Brain microvascular endothelial cell (primary cell): ENCODE measurements at regions not wholly inside any gene's neighbourhood (a gene's known extent, or its start where the extent isn't known, plus 50 kb on each side); places are given as distances from the start of the nearest gene placed in this dataset.

Source experiments
- DNase-seq: peaks from one replicate; pipeline ENCODE4 v3.0.0-alpha.2; 2020
- H3K27ac ChIP-seq: fragments of 250-450 bp; sonication (Bioruptor Pico); 2 replicates; pipeline ENCODE4 v1.5.1; 2020; ENCODE audit warnings: mild to moderate bottlenecking, moderate library complexity
- H3K27me3 ChIP-seq: fragments of 250-450 bp; sonication (Bioruptor Pico); replicated peaks from 2 replicates; pipeline ENCODE4 v1.5.1; 2020; ENCODE audit warnings: mild to moderate bottlenecking
- H3K36me3 ChIP-seq: fragments of 250-450 bp; sonication (Bioruptor Pico); replicated peaks from 2 replicates; pipeline ENCODE4 v1.5.1; 2020; ENCODE audit warnings: mild to moderate bottlenecking
- H3K4me3 ChIP-seq: 2 replicates; pipeline ENCODE4 v1.5.1; 2011; ENCODE audit warnings: low read depth, mild to moderate bottlenecking, control low read depth, low read length, moderate library complexity
- CTCF ChIP-seq: IDR thresholded peaks from 2 replicates; pipeline ENCODE4 v1.5.1; 2011; ENCODE audit warnings: low read depth, mild to moderate bottlenecking, moderate library complexity, low read length, control low read depth, inconsistent platforms; ENCODE audit errors: missing control alignments
- in situ Hi-C: cut with HindIII; loops from 2 replicates; pipeline ENCODE4 v1.10.0; 2017; ENCODE audit warnings: low sequenced_read_pairs, low pct_ligation_motif_present

- DNase-seq, result no peak
- H3K27ac ChIP-seq, result no peak overlapping the region
- H3K4me3 ChIP-seq, result no peak overlapping the region
- TF ChIP-seq CTCF, result no peak
- H3K36me3 ChIP-seq, result no peaks in the 10 kb centered on the region
- no peaks in the 10 kb centered on the region for H3K27me3 ChIP-seq
- in situ Hi-C loops, result no loop called here
Observed at GRCh38 chr3:118573912-118574311, 460.7 kb downstream of the IGSF11 start.

GRCh38 chr3:118577055-118577777 lies 457.4 kb downstream of the IGSF11 start:
- no peak for TF ChIP-seq CTCF
- H3K36me3 ChIP-seq, result no peaks in the 10 kb centered on the region
- no peak overlapping the region for H3K27ac ChIP-seq
- no peak overlapping the region for H3K4me3 ChIP-seq
- in situ Hi-C loops, result no loop called here
- DNase-seq, result no peak
- no peaks in the 10 kb centered on the region for H3K27me3 ChIP-seq

- no peaks in the 10 kb centered on the region for H3K36me3 ChIP-seq
- no peak for DNase-seq
- no peak overlapping the region for H3K4me3 ChIP-seq
- H3K27me3 ChIP-seq, result no peaks in the 10 kb centered on the region
- no peak for TF ChIP-seq CTCF
- in situ Hi-C loops, result no loop called here
- H3K27ac ChIP-seq, result no peak overlapping the region
Observed at GRCh38 chr3:118578559-118578958, 456.1 kb downstream of the IGSF11 start.

GRCh38 chr3:118587037-118587741 lies 447.5 kb downstream of the IGSF11 start:
- no peak for TF ChIP-seq CTCF
- Histone ChIP-seq H3K27me3 (no peaks in the 10 kb centered on the region), H3K27ac (no peak overlapping the region), H3K36me3 (no peaks in the 10 kb centered on the region), H3K4me3 (no peak overlapping the region)
- in situ Hi-C loops, result no loop called here
- no peak for DNase-seq

GRCh38 chr3:118587847-118588246 lies 446.8 kb downstream of the IGSF11 start:
- Histone ChIP-seq H3K27me3 (no peaks in the 10 kb centered on the region), H3K27ac (no peak overlapping the region), H3K4me3 (no peak overlapping the region), H3K36me3 (no peaks in the 10 kb centered on the region)
- no peak for TF ChIP-seq CTCF
- in situ Hi-C loops, result no loop called here
- DNase-seq, result no peak
